HEK293T (cell line): ENCODE measurements at regions not wholly inside any gene's neighbourhood (a gene's known extent, or its start where the extent isn't known, plus 50 kb on each side); places are given as distances from the start of the nearest gene placed in this dataset.

Experiments
- BHLHE40 ChIP-seq: fragments of 450-650 bp; IDR thresholded peaks from 2 replicates; pipeline ENCODE4 v1.6.1; 2016; ENCODE audit warnings: mild to moderate bottlenecking, moderate library complexity, borderline replicate concordance
- ELF4 ChIP-seq: fragments of 450-650 bp; IDR thresholded peaks from 2 replicates; pipeline ENCODE4 v1.6.1; 2017; ENCODE audit warnings: antibody characterized with exemption
- FOXK2 ChIP-seq: fragments of 450-650 bp; IDR thresholded peaks from 2 replicates; pipeline ENCODE4 v1.6.1; 2016; ENCODE audit warnings: mild to moderate bottlenecking
- FOXM1 ChIP-seq: fragments of 450-650 bp; IDR thresholded peaks from 2 replicates; pipeline ENCODE4 v1.6.1; 2017; ENCODE audit warnings: mild to moderate bottlenecking, borderline replicate concordance
- LEF1 ChIP-seq: fragments of 450-650 bp; IDR thresholded peaks from 2 replicates; pipeline ENCODE4 v1.6.1; 2017; ENCODE audit warnings: mild to moderate bottlenecking, borderline replicate concordance
- NFRKB ChIP-seq: fragments of 450-650 bp; IDR thresholded peaks from 2 replicates; pipeline ENCODE4 v1.6.1; 2016; ENCODE audit warnings: mild to moderate bottlenecking, moderate library complexity
- SP1 ChIP-seq: fragments of 450-650 bp; IDR thresholded peaks from 2 replicates; pipeline ENCODE4 v1.6.1; 2017
- TARDBP ChIP-seq: fragments of 450-650 bp; IDR thresholded peaks from 2 replicates; pipeline ENCODE4 v1.6.1; 2016
- ZNF384 ChIP-seq: fragments of 450-650 bp; IDR thresholded peaks from 2 replicates; pipeline ENCODE4 v1.6.1; 2016
- TF ChIP-seq, protein P1 (sequence below): fragments of 450-650 bp; IDR thresholded peaks from 2 replicates; pipeline ENCODE4 v1.6.1; 2016

DNA sequence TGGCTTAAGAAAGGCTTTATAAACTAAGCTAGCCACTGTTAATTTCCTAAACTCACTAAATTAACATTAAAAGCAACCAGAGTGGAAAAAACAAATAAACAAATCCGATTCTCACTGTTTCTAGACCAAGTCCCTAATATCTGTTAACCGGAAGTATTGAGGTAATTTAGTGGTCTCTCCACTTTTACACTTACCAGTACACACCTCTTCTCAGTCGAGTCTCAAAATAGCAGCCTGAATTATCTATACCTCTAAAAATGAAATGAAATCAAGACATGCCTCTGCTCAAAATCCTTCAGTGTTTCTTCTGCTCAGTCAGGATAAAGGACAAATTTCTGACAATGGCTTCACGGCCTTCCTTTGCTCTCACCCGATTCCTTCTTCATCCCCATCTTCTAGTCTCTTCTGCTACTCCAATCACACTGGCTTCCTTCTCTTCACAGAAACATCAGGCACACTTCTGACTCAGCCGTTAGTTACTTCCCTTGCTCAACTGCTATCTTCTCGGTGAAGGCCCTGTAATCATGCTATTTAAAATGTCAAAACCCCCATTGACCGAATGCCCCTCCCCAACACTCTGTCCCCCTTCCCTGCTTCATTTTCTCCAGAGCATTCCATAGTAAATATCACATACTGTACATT, 161.3 kb downstream of the KITLG start:
- TF ChIP-seq TARDBP: no peak
- TF ChIP-seq NFRKB: no peak
- TF ChIP-seq FOXM1: no peak
- no peak for TF ChIP-seq ZNF384
- TF ChIP-seq BHLHE40: no peak
- TF ChIP-seq, protein P1, sequence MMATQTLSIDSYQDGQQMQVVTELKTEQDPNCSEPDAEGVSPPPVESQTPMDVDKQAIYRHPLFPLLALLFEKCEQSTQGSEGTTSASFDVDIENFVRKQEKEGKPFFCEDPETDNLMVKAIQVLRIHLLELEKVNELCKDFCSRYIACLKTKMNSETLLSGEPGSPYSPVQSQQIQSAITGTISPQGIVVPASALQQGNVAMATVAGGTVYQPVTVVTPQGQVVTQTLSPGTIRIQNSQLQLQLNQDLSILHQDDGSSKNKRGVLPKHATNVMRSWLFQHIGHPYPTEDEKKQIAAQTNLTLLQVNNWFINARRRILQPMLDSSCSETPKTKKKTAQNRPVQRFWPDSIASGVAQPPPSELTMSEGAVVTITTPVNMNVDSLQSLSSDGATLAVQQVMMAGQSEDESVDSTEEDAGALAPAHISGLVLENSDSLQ: no peak
- TF ChIP-seq LEF1: no peak
- no peak for TF ChIP-seq SP1
- TF ChIP-seq ELF4: no peak
- no peak for TF ChIP-seq FOXK2
